Activated CD4-positive, alpha-beta T cell treated with anti-CD3 and anti-CD28 coated beads for 36 hours (primary cell): ENCODE measurements at regions not wholly inside any gene's neighbourhood (a gene's known extent, or its start where the extent isn't known, plus 50 kb on each side); places are given as distances from the start of the nearest gene placed in this dataset.

ENCODE experiments used
- ATAC-seq: fragments of 200-7000 bp; cut with Tn5 transposase; one replicate; pipeline ENCODE4 v1.10.0; 2021; ENCODE audit warnings: mild to moderate bottlenecking, moderate library complexity
- CTCF ChIA-PET: fragments of 350-600 bp; sonication (Branson Sonifier 250); formaldehyde crosslinking; loops from one replicate; lab custom pipeline; 2021; ENCODE audit warnings: antibody characterized with exemption; lab: Charles Lee
- POLR2A ChIA-PET: fragments of 350-600 bp; sonication (Branson Sonifier 250); formaldehyde crosslinking; loops from one replicate; lab custom pipeline; 2021; ENCODE audit warnings: antibody characterized with exemption, inconsistent platforms; lab: Charles Lee
- DNase-seq: peaks from one replicate; pipeline ENCODE4 v3.0.0-alpha.2; 2020
- H3K27ac Mint-ChIP-seq: one replicate; pipeline ENCODE4 v1.8.0; 2021; ENCODE audit warnings: mixed read lengths
- H3K27me3 Mint-ChIP-seq: one replicate; pipeline ENCODE4 v1.8.0; 2021; ENCODE audit warnings: mixed read lengths
- H3K36me3 Mint-ChIP-seq: one replicate; pipeline ENCODE4 v1.8.0; 2021; ENCODE audit warnings: low read depth, mixed read lengths
- H3K4me1 Mint-ChIP-seq: one replicate; pipeline ENCODE4 v1.8.0; 2021; ENCODE audit warnings: mixed read lengths
- H3K4me3 Mint-ChIP-seq: one replicate; pipeline ENCODE4 v1.8.0; 2021; ENCODE audit warnings: mild to moderate bottlenecking, moderate library complexity, mixed read lengths
- H3K9me3 Mint-ChIP-seq: one replicate; pipeline ENCODE4 v1.8.0; 2021; ENCODE audit warnings: low read depth, mixed read lengths
- intact Hi-C, 2 experiments: fragments of 100-400 bp; cut with DNase I in 1 of 2; cut with micrococcal nuclease in 1 of 2; formaldehyde crosslinking; loops; one replicate each; pipeline versions ENCODE4 v1.14.2 to v1.15.1; 2022 to 2024; cut with DNase I, micrococcal nuclease

GRCh38 chr1:105838071-105838470, 1218.4 kb upstream of the PRMT6 start:
- DNase-seq (no peak), ATAC-seq (no peak)
- H3K4me3 Mint-ChIP-seq, result no peak overlapping the region
- CTCF ChIA-PET, result no interaction called here
- H3K36me3 Mint-ChIP-seq, result no peaks in the 10 kb centered on the region
- intact Hi-C loops, result no loop called here
- H3K4me1 Mint-ChIP-seq, result no peaks in the 10 kb centered on the region
- H3K27me3 Mint-ChIP-seq, result no peaks in the 10 kb centered on the region
- H3K9me3 Mint-ChIP-seq, result peaks cover 16% of the 10 kb centered on the region
- H3K27ac Mint-ChIP-seq, result no peak overlapping the region
- POLR2A ChIA-PET, result no interaction called here

- Mint-ChIP-seq H3K36me3 (no peaks in the 10 kb centered on the region), H3K27ac (no peak overlapping the region), H3K27me3 (no peaks in the 10 kb centered on the region), H3K9me3 (peaks cover 12% of the 10 kb centered on the region), H3K4me3 (no peak overlapping the region), H3K4me1 (no peaks in the 10 kb centered on the region)
- no peak for DNase-seq
- ChIA-PET POLR2A (no interaction called here), CTCF (no interaction called here)
- no peak for ATAC-seq
- intact Hi-C loops, result no loop called here
Measured at GRCh38 chr1:105865546-105865945, 1190.9 kb upstream of the PRMT6 start.

GRCh38 chr1:105872817-105873216, 1183.7 kb upstream of the PRMT6 start:
- no peak overlapping the region for H3K4me3 Mint-ChIP-seq
- H3K27ac Mint-ChIP-seq, result no peak overlapping the region
- ChIA-PET CTCF (no interaction called here), POLR2A (no interaction called here)
- no peaks in the 10 kb centered on the region for H3K36me3 Mint-ChIP-seq
- H3K27me3 Mint-ChIP-seq, result no peaks in the 10 kb centered on the region
- H3K9me3 Mint-ChIP-seq, result peaks cover 19% of the 10 kb centered on the region
- no peaks in the 10 kb centered on the region for H3K4me1 Mint-ChIP-seq
- intact Hi-C loops, result no loop called here
- no peak for DNase-seq
- no peak for ATAC-seq

- H3K9me3 Mint-ChIP-seq, result peaks cover 27% of the 10 kb centered on the region
- H3K4me3 Mint-ChIP-seq, result no peak overlapping the region
- POLR2A ChIA-PET, result no interaction called here
- no peak overlapping the region for H3K27ac Mint-ChIP-seq
- ATAC-seq (no peak), DNase-seq (no peak)
- no peaks in the 10 kb centered on the region for H3K27me3 Mint-ChIP-seq
- H3K36me3 Mint-ChIP-seq, result no peaks in the 10 kb centered on the region
- CTCF ChIA-PET, result no interaction called here
- intact Hi-C loops, result no loop called here
- H3K4me1 Mint-ChIP-seq, result no peaks in the 10 kb centered on the region
Measured at GRCh38 chr1:105874621-105875020, 1181.9 kb upstream of the PRMT6 start.

- Mint-ChIP-seq H3K9me3 (peaks cover 18% of the 10 kb centered on the region), H3K27ac (no peak overlapping the region), H3K4me1 (no peaks in the 10 kb centered on the region), H3K4me3 (no peak overlapping the region), H3K27me3 (no peaks in the 10 kb centered on the region), H3K36me3 (no peaks in the 10 kb centered on the region)
- ATAC-seq (no peak), DNase-seq (no peak)
- ChIA-PET CTCF (no interaction called here), POLR2A (no interaction called here)
- intact Hi-C loops, result no loop called here
Measured at GRCh38 chr1:105886309-105886708, 1170.2 kb upstream of the PRMT6 start.

GRCh38 chr1:105891308-105891707, 1165.2 kb upstream of the PRMT6 start:
- no peak overlapping the region for H3K4me3 Mint-ChIP-seq
- DNase-seq (no peak), ATAC-seq (no peak)
- no peaks in the 10 kb centered on the region for H3K4me1 Mint-ChIP-seq
- ChIA-PET CTCF (no interaction called here), POLR2A (no interaction called here)
- no peaks in the 10 kb centered on the region for H3K36me3 Mint-ChIP-seq
- H3K9me3 Mint-ChIP-seq, result peaks cover 26% of the 10 kb centered on the region
- intact Hi-C loops, result no loop called here
- H3K27ac Mint-ChIP-seq, result no peak overlapping the region
- H3K27me3 Mint-ChIP-seq, result no peaks in the 10 kb centered on the region

GRCh38 chr1:105894006-105894405, 1162.5 kb upstream of the PRMT6 start:
- intact Hi-C loops, result no loop called here
- Mint-ChIP-seq H3K36me3 (no peaks in the 10 kb centered on the region), H3K27ac (no peak overlapping the region), H3K27me3 (no peaks in the 10 kb centered on the region), H3K4me3 (no peak overlapping the region), H3K4me1 (no peaks in the 10 kb centered on the region), H3K9me3 (peaks cover 35% of the 10 kb centered on the region)
- DNase-seq (no peak), ATAC-seq (no peak)
- POLR2A ChIA-PET, result no interaction called here
- CTCF ChIA-PET, result no interaction called here

GRCh38 chr1:105909811-105910210, 1146.7 kb upstream of the PRMT6 start:
- no peak overlapping the region for H3K27ac Mint-ChIP-seq
- intact Hi-C loops, result no loop called here
- ChIA-PET CTCF (no interaction called here), POLR2A (no interaction called here)
- H3K4me3 Mint-ChIP-seq, result no peak overlapping the region
- DNase-seq (no peak), ATAC-seq (no peak)
- H3K36me3 Mint-ChIP-seq, result no peaks in the 10 kb centered on the region
- no peaks in the 10 kb centered on the region for H3K4me1 Mint-ChIP-seq
- H3K27me3 Mint-ChIP-seq, result no peaks in the 10 kb centered on the region
- peaks cover 5% of the 10 kb centered on the region for H3K9me3 Mint-ChIP-seq

GRCh38 chr1:105914403-105914802, 1142.1 kb upstream of the PRMT6 start:
- no peak for ATAC-seq

GRCh38 chr1:105934806-105935205, 1121.7 kb upstream of the PRMT6 start:
- ChIA-PET POLR2A (no interaction called here), CTCF (no interaction called here)
- Mint-ChIP-seq H3K27me3 (no peaks in the 10 kb centered on the region), H3K4me1 (no peaks in the 10 kb centered on the region), H3K9me3 (peaks cover 22% of the 10 kb centered on the region), H3K27ac (no peak overlapping the region), H3K36me3 (no peaks in the 10 kb centered on the region), H3K4me3 (no peak overlapping the region)
- intact Hi-C loops, result no loop called here
- ATAC-seq, result no peak
- DNase-seq, result no peak

More at GRCh38 chr1:105914403-105914802, 1142.1 kb upstream of the PRMT6 start:
- H3K27me3 Mint-ChIP-seq, result no peaks in the 10 kb centered on the region
- intact Hi-C loops, result no loop called here
- H3K36me3 Mint-ChIP-seq, result no peaks in the 10 kb centered on the region
- no peaks in the 10 kb centered on the region for H3K4me1 Mint-ChIP-seq
- POLR2A ChIA-PET, result no interaction called here
- DNase-seq, result no peak
- CTCF ChIA-PET, result no interaction called here
- H3K4me3 Mint-ChIP-seq, result no peak overlapping the region
- H3K27ac Mint-ChIP-seq, result no peak overlapping the region
- H3K9me3 Mint-ChIP-seq, result peaks cover 5% of the 10 kb centered on the region

GRCh38 chr1:105964879-105965278, 1091.6 kb upstream of the PRMT6 start:
- POLR2A ChIA-PET, result no interaction called here
- ATAC-seq (no peak), DNase-seq (no peak)
- intact Hi-C loops, result no loop called here
- no peaks in the 10 kb centered on the region for H3K36me3 Mint-ChIP-seq
- H3K9me3 Mint-ChIP-seq, result peaks cover 9% of the 10 kb centered on the region
- no peak overlapping the region for H3K27ac Mint-ChIP-seq
- H3K4me1 Mint-ChIP-seq, result no peaks in the 10 kb centered on the region
- CTCF ChIA-PET, result no interaction called here
- H3K4me3 Mint-ChIP-seq, result no peak overlapping the region
- H3K27me3 Mint-ChIP-seq, result no peaks in the 10 kb centered on the region

GRCh38 chr1:105997516-105997915, 1059.0 kb upstream of the PRMT6 start:
- DNase-seq, result no peak
- Mint-ChIP-seq H3K9me3 (peaks cover 9% of the 10 kb centered on the region), H3K4me1 (no peaks in the 10 kb centered on the region), H3K27ac (no peak overlapping the region), H3K27me3 (no peaks in the 10 kb centered on the region), H3K36me3 (no peaks in the 10 kb centered on the region), H3K4me3 (no peak overlapping the region)
- ChIA-PET CTCF (no interaction called here), POLR2A (no interaction called here)
- ATAC-seq, result no peak
- intact Hi-C loops, result no loop called here

GRCh38 chr1:106022312-106022902, 1034.1 kb upstream of the PRMT6 start:
- no peak overlapping the region for H3K4me3 Mint-ChIP-seq
- no peak overlapping the region for H3K27ac Mint-ChIP-seq
- intact Hi-C loops, result no loop called here
- H3K4me1 Mint-ChIP-seq, result no peaks in the 10 kb centered on the region
- no peaks in the 10 kb centered on the region for H3K27me3 Mint-ChIP-seq
- ChIA-PET POLR2A (no interaction called here), CTCF (no interaction called here)
- H3K36me3 Mint-ChIP-seq, result no peaks in the 10 kb centered on the region
- no peak for DNase-seq
- ATAC-seq, result no peak
- peaks cover 6% of the 10 kb centered on the region for H3K9me3 Mint-ChIP-seq
